Keratinocyte (primary cell): ENCODE measurements at regions not wholly inside any gene's neighbourhood (a gene's known extent, or its start where the extent isn't known, plus 50 kb on each side); places are given as distances from the start of the nearest gene placed in this dataset.

ENCODE experiments used
- DNase-seq: peaks from one replicate; pipeline ENCODE4 v3.0.0-alpha.2; 2011; ENCODE audit warnings: low read depth, missing footprints, low spot score
- FAIRE-seq: peaks from 2 replicates; lab custom pipeline; 2011; peaks lifted over from hg19 to GRCh38; lab: Jason Lieb, UNC
- H2AFZ ChIP-seq: 2 replicates; pipeline ENCODE4 v1.6.0; 2012; ENCODE audit warnings: low read length, control low read depth, inconsistent platforms; ENCODE audit not compliant: control insufficient read depth
- H3K27ac ChIP-seq: 2 replicates; pipeline ENCODE4 v1.5.1; 2011; ENCODE audit warnings: low read length; ENCODE audit not compliant: control insufficient read depth, insufficient read depth
- H3K27me3 ChIP-seq: 3 replicates; pipeline ENCODE4 v1.6.0; 2011; ENCODE audit warnings: low read length; ENCODE audit not compliant: control insufficient read depth, insufficient read depth; ENCODE audit errors: extremely low read depth
- H3K36me3 ChIP-seq, 2 experiments: 2 replicates in 1 of 2; 3 replicates in 1 of 2; pipeline ENCODE4 v1.5.1; 2011; ENCODE audit warnings: low read length in 2 of 2, mild to moderate bottlenecking in 1 of 2; ENCODE audit not compliant: control insufficient read depth in 2 of 2, insufficient read depth in 2 of 2; ENCODE audit errors: extremely low read depth in 1 of 2
- H3K4me1 ChIP-seq: 3 replicates; pipeline ENCODE4 v1.5.1; 2011; ENCODE audit warnings: low read length; ENCODE audit not compliant: control insufficient read depth, insufficient read depth; ENCODE audit errors: extremely low read depth
- H3K4me2 ChIP-seq: 3 replicates; pipeline ENCODE4 v1.6.0; 2011; ENCODE audit warnings: low read depth, low read length; ENCODE audit not compliant: control insufficient read depth, insufficient read depth; ENCODE audit errors: extremely low read depth
- H3K4me3 ChIP-seq, 3 experiments: fragments of 200-600 bp in 1 of 3; sonication (generic) in 1 of 3; 2 replicates in 2 of 3; 3 replicates in 1 of 3; pipeline ENCODE4 v1.5.1; 2011 to 2016; ENCODE audit warnings: low read length in 3 of 3, mild to moderate bottlenecking in 3 of 3, control low read depth in 2 of 3, inconsistent platforms in 1 of 3, low read depth in 1 of 3, mixed read lengths in 1 of 3, mixed run types in 1 of 3, moderate library complexity in 1 of 3; ENCODE audit not compliant: control insufficient read depth in 2 of 3, insufficient read depth in 2 of 3; ENCODE audit errors: extremely low read depth in 1 of 3
- H3K79me2 ChIP-seq: 2 replicates; pipeline ENCODE4 v1.6.0; 2012; ENCODE audit warnings: low read length; ENCODE audit not compliant: control insufficient read depth, insufficient read depth
- H3K9ac ChIP-seq: 3 replicates; pipeline ENCODE4 v1.6.0; 2011; ENCODE audit warnings: low read length; ENCODE audit not compliant: control insufficient read depth, insufficient read depth; ENCODE audit errors: extremely low read depth
- H3K9me1 ChIP-seq: 3 replicates; pipeline ENCODE4 v1.6.0; 2011; ENCODE audit warnings: low read length; ENCODE audit not compliant: control insufficient read depth, insufficient read depth; ENCODE audit errors: extremely low read depth
- H3K9me3 ChIP-seq: 2 replicates; pipeline ENCODE4 v1.5.1; 2012; ENCODE audit warnings: low read depth, low read length; ENCODE audit not compliant: control insufficient read depth
- H4K20me1 ChIP-seq: 3 replicates; pipeline ENCODE4 v1.6.0; 2011; ENCODE audit warnings: low read length; ENCODE audit not compliant: control insufficient read depth, insufficient read depth; ENCODE audit errors: extremely low read depth
- CTCF ChIP-seq, 3 experiments: IDR thresholded peaks in 1 of 3; conservative IDR thresholded peaks in 1 of 3; optimal IDR thresholded peaks in 1 of 3; 2 replicates in 2 of 3; 3 replicates in 1 of 3; pipeline versions ENCODE3 to v1.5.1; 2011; ENCODE audit warnings: low read length in 3 of 3, mild to moderate bottlenecking in 3 of 3, moderate library complexity in 2 of 3, control low read depth in 1 of 3, inconsistent platforms in 1 of 3; ENCODE audit not compliant: insufficient read depth in 2 of 3; ENCODE audit errors: extremely low read depth in 1 of 3
- EZH2 ChIP-seq: IDR thresholded peaks from one replicate; pipeline ENCODE4 v1.6.1; 2012; ENCODE audit warnings: inconsistent platforms, mild to moderate bottlenecking, low read length, moderate library complexity
- dilution Hi-C: fragments of 300-500 bp; cut with MboI; formaldehyde crosslinking; loops from one replicate; pipeline ENCODE4 v1.7.0; 2020; ENCODE audit warnings: low sequenced_read_pairs; ENCODE audit not compliant: extremely low pct_ligation_motif_present

GRCh38 chr1:72759486-72759885, 477.1 kb upstream of the NEGR1 start:
- FAIRE-seq (no peak), DNase-seq (no peak)
- Histone ChIP-seq H3K9ac (no peak overlapping the region), H3K27me3 (no peaks in the 10 kb centered on the region), H3K4me2 (no peak overlapping the region), H3K9me1 (no peaks in the 10 kb centered on the region), H3K36me3 (no peaks in the 10 kb centered on the region), H2AFZ (no peak overlapping the region), H4K20me1 (no peaks in the 10 kb centered on the region), H3K9me3 (no peaks in the 10 kb centered on the region), H3K4me1 (no peaks in the 10 kb centered on the region), H3K79me2 (no peaks in the 10 kb centered on the region), H3K4me3 (no peak overlapping the region), H3K27ac (no peak overlapping the region)
- no peak for TF ChIP-seq CTCF (optimal IDR thresholded peaks at IDR 0.05 in 1 of 3, IDR thresholded peaks at IDR 0.05 in 1 of 3, conservative IDR thresholded peaks at IDR 0.05 in 1 of 3; ENCODE audit: extremely low read depth in 1 of 3, insufficient read depth in 2 of 3, low read length in 3 of 3)
- TF ChIP-seq EZH2, result no peak
- dilution Hi-C loops, result no loop called here

- no peaks in the 10 kb centered on the region for H3K9me1 ChIP-seq
- H3K36me3 ChIP-seq, result no peaks in the 10 kb centered on the region
- H3K9me3 ChIP-seq, result no peaks in the 10 kb centered on the region
- no peaks in the 10 kb centered on the region for H3K27me3 ChIP-seq
- H2AFZ ChIP-seq, result no peak overlapping the region
- DNase-seq (no peak), FAIRE-seq (no peak)
- TF ChIP-seq CTCF (optimal IDR thresholded peaks at IDR 0.05 in 1 of 3, IDR thresholded peaks at IDR 0.05 in 1 of 3, conservative IDR thresholded peaks at IDR 0.05 in 1 of 3; ENCODE audit: extremely low read depth in 1 of 3, insufficient read depth in 2 of 3, low read length in 3 of 3) (no peak), EZH2 (no peak)
- no peak overlapping the region for H3K27ac ChIP-seq
- dilution Hi-C loops, result no loop called here
- H3K9ac ChIP-seq, result no peak overlapping the region
- H3K4me3 ChIP-seq, result no peak overlapping the region
- no peaks in the 10 kb centered on the region for H3K4me1 ChIP-seq
- H3K79me2 ChIP-seq, result no peaks in the 10 kb centered on the region
- no peaks in the 10 kb centered on the region for H4K20me1 ChIP-seq
- no peak overlapping the region for H3K4me2 ChIP-seq
Measured at GRCh38 chr1:72757843-72758242, 475.5 kb upstream of the NEGR1 start.
